ENCODE measurements at regions not wholly inside any gene's neighbourhood (a gene's known extent, or its start where the extent isn't known, plus 50 kb on each side); places are given as distances from the start of the nearest gene placed in this dataset.
"Not testable (repeated sequence)": the region's sequence is repeated elsewhere in the genome, so short reads cannot be mapped to it uniquely, and the experiment has no call there.

- no peak for DNase-seq
Observed at GRCh38 chr18:41121116-41121826, 833.8 kb upstream of the PIK3C3 start.

DNA sequence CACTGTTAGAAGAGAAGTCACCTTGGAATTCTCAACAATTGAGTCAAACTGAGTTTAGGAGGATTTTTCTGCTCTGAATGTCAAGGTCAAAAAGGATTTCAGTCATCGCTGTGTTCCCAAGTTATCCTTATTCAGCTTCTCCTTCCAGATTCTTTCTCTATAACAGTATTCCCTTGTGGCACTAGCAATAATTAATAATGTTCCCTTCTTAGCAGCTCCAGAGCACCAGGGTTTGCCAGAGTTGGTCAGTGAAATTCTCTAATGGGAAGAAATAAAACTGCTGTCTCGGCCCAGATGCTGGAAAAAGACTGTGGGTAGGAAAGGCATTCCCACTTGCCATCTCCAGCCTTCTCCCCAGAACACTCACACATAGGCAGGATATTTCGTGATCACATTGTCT lies 836.0 kb upstream of the PIK3C3 start:
- DNase-seq, result no peak

DNA sequence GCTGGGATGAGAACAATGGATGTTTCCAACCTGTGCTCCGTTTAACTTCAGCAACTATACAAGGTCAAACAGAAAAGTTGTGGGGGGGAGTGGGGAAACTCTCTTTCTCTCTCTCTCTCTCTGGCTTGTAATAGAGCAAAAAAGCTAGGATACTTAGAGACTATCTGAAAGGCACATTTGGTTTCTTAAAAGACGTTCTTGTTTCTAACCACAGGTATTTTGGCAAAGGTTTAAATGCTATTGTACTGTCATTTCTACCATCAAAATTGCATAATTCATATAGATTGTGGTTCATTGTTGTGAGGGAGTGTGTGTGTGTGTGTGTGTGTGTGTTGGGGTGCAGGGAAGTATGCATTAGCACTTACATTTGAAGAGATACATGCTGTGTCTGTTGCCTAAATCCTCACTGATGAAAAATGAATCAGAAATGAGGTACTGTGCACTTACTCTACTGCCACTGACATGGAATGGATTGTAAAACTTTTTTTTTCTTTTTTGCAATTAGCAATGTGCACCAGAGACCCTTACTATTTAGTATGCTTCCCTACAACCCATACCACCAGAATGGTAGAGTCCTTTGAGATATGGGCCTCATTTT lies 841.0 kb upstream of the PIK3C3 start:
- no peak for DNase-seq

- no peak for DNase-seq
Observed at GRCh38 chr18:41099451-41099850, 855.6 kb upstream of the PIK3C3 start.

- no peak for DNase-seq
Observed at GRCh38 chr18:41096504-41096903, 858.5 kb upstream of the PIK3C3 start.

- DNase-seq, result no peak
Observed at GRCh38 chr18:41077076-41077475, 878.0 kb upstream of the PIK3C3 start.

DNA sequence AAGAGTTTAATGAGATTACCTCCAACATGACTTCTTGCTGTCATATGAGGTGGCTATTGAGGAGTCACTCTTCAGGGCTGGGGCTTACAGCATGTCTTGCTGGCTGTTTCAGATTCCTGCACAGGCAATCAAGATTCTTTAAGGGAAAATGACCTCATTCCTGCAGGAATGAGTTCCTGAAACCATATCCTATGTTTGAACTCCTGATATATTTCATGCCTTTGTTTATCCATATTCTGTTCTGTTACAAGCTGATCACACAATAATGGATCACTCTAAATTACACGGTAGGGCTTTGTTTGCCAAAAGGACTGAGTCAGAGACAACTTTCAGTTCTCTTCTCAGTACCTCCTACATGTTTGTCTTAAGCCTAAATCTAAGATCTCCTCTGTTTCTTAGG lies 879.8 kb upstream of the PIK3C3 start:
- DNase-seq, result no peak

- no peak for DNase-seq
Observed at GRCh38 chr18:41073372-41073954, 881.6 kb upstream of the PIK3C3 start.

DNA sequence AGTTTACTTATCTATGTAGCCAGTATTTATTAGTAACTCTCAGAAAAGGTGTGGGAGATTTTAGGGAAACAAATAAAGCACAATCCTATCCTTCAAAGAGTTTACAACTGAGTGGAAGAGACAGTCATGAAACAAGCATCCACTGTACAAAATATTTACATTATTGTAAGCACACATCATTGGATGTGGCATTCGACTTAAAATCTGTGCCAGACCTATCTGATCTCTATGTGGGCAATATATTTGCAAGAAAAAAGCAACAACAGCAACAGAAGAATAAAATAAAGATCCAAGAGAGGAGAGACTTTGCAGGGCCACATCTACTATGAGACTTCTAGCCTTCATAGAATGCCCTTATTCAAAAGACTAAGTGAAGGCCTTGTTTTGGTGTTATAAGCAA lies 882.1 kb upstream of the PIK3C3 start:
- no peak for DNase-seq

- DNase-seq, result no peak
Observed at GRCh38 chr18:41071826-41072225, 883.2 kb upstream of the PIK3C3 start.

DNA sequence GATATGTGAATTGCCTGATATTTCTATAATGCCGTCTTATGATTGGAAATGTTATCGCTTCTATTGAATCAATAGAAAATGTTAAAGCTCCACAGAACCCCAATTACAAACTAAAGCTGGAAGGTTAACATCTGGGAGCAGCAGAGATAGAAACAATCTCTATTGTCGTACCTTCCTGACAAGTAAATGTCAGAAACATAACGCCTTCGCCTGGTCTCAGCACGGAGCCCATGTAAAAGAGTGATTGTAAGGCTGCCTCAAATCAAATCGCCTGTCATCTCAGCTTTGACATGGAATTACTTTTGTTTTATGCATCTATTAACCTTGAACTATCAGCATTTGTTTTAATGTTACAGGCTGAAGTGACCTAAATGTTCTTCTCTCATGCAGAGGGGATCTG lies 885.9 kb upstream of the PIK3C3 start:
- no peak for DNase-seq

DNA sequence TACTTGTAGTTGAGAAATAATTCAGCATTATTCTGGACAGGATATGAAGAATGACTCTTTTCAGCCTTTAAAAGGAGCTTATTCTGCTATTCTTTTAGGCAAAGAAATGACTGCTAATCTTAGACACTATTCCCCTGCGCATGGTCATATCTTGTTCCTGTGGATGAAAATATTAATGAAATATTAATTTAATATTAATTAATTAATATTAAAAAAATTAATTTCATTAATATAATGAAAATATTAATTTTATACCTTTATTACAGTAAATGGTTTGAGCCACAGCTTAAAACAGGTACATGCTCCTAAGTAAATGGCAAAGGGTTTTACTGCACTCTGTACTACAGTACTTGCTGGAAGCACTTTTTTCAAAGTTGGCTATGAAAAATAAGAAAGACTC lies 890.1 kb upstream of the PIK3C3 start:
- DNase-seq, result no peak

- no peak for DNase-seq
Observed at GRCh38 chr18:41060967-41061366, 894.1 kb upstream of the PIK3C3 start.

- DNase-seq, result no peak
Observed at GRCh38 chr18:41059126-41059415, 896.0 kb upstream of the PIK3C3 start.

- DNase-seq, result no peak
Observed at GRCh38 chr18:41058351-41059125, 896.5 kb upstream of the PIK3C3 start.

GRCh38 chr18:41052625-41053024 lies 902.4 kb upstream of the PIK3C3 start:
- no peak for DNase-seq

DNA sequence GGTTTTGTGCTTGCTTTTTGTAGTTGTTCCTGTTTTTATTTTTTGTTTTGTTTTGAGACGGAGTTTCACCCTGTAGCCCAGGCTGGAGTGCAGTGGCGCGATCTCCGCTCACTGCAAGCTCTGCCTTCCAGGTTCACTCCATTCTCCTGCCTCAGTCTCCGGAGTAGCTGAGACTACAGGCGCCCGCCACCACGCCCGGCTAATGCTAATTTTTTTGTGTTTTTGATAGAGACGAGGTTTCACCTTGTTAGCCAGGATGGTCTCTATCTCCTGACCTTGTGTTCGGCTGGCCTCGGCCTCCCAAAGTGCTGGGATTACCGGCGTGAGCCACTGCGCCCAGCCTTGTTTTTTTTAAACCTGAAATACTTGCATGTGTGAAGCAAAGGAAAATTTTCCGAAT lies 908.8 kb upstream of the PIK3C3 start:
- not testable (repeated sequence) for DNase-seq

DNA sequence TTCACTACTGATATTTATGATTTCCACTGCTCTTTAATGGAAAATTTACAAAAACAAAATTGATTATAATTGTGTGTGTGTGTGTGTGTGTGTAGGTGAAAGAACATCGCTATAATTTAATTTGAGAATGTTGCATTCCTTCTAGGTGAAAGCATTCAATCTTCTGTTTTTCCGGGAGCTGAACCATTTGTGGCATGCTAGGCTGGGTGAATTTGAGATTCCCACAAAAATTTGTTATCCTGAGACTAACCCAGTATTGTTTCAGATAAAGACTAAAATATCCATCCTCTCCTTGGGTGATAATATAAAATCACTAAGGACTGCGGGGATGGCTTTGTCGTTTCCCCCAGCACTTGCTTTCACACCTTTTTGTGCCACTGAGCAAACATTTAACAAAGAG lies 911.2 kb upstream of the PIK3C3 start:
- DNase-seq, result no peak

- no peak for DNase-seq
Observed at GRCh38 chr18:41042866-41043265, 912.2 kb upstream of the PIK3C3 start.

DNA sequence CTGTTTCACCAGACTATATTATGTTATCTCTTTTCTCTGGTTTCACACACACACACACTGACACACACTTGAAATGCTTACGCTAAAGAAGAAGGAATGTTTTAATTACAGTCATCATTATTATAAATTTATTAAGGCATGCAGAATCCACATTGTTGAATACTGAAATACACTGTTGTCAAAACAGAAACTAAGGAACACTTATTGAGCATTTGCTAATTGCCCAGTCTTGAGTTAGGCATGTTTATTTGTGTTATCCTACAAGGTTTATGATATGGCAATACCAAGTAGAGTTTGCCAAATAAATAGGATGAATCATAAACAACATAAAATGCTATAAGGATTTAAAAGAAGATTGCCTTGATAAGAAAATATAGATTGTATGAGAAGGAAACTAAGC lies 917.0 kb upstream of the PIK3C3 start:
- DNase-seq, result no peak

GRCh38 chr18:41036346-41036745 lies 918.7 kb upstream of the PIK3C3 start:
- DNase-seq, result no peak

- DNase-seq, result no peak
Observed at GRCh38 chr18:41034413-41034812, 920.6 kb upstream of the PIK3C3 start.

DNA sequence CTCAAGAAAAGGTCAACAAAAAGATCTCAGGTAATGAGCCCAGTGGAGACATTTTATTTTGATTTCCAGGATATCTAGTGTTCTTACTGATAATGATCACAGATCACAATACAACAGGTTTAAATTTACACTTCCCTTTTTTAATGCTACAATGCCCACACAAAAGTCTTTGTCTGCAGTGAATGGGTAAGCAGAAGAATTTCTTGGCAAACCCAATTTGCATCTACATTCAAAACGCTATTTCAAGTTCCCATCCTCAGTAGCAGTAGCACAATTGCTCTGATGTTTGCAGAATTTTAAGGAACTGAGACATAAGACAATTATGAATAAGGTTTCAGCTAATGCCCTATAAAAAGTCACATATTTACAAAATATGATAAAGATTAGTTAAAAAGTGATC lies 929.4 kb upstream of the PIK3C3 start:
- DNase-seq, result no peak

GRCh38 chr18:41024792-41025191 lies 930.2 kb upstream of the PIK3C3 start:
- no peak for DNase-seq
